GM21390 (cell line): ENCODE measurements at regions not wholly inside any gene's neighbourhood (a gene's known extent, or its start where the extent isn't known, plus 50 kb on each side); places are given as distances from the start of the nearest gene placed in this dataset.

Experiments
- ATAC-seq: cut with Tn5 transposase; IDR thresholded peaks from one replicate; pipeline ENCODE4 v1.9.1; 2021; ENCODE audit not compliant: unreplicated experiment

- no peak for ATAC-seq
These were observed 1176.4 kb downstream of the BRD1 start for GRCh38 chr22:48651036-48651890.

- ATAC-seq = no peak
These were observed 1177.2 kb downstream of the BRD1 start for GRCh38 chr22:48650323-48651035.

DNA sequence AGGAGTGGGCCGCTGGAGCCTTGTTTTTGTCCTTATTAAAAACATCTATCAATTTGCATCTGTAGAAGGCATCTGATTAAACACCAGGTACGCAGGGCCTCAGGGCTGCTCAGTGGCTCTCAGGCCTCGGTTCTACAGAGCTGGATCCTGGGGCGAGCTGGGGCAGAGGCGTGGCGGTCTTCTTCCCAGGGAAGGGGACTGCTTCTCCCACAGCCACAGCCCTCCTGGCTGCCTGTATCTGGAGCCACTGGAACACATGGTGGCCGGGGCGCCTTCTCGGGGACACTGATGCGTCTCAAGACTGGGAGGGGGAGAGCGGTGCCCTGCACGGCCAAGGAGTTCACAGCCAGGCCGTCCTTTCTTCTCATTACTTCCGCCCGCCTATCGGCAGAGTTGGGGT lies 1178.2 kb downstream of the BRD1 start:
- ATAC-seq = no peak

DNA sequence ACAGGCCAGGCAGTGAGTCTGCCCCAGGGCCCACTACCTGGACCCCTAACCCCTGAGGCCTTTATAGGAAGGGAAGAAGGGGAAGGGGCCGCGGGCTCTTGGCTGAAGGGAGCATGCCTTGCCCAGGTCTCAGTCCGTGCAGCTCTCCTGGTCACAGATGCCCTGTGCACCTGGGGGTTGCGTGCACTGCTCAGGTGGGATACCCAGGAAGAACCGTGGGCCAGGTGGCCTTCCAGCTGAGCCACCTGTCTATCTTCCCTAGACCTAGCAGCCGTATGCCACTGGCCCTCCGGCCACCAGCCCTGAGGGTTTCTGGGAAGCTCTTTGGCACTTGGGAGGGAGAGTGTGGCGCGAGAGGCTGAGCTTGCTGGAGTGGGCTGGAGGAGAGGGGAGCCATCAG lies 1178.6 kb downstream of the BRD1 start:
- ATAC-seq = no peak

DNA sequence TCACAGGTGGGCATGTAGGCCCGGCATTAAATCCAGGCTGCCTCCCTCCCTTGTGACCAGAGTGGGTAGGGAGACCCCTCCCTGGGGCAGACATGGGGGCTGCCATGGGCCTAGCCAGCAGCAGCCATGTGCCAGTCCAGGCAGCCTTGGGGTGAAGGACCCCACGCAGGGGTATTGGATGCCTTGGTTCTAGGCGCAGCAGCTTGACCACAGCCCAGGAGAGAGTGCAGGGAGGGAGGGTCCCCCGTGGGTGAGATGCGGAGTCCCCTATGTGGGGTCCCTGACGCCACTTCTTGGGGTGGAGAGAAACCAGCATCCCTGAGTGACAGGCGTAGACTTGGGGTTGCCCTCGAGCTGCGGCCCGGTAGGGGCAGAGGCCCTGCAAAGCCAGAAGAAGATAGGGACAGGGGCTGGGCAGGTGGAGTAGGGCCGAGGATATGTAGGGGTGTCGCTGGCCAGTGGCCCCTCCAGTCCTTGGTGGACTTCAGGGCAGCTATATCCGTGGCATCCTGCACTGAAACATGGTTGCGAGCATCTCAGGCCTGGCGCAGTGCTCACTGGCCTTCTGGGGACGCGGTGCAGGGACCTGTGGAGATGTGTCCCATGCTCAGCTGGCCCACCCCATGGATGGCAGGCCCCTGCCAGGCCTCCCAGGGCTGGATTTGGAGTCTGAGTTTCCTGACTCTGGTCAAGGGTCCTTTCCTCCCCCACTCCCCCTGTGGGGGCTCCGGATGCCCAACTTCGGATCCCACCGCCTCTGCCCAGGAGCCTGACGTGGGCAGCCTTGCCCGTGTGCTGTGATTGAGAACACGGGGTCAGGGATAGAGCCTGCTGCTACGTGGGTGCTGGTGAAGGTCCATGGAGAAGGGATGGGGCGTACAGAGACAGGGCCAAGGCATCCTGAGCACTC lies 1179.8 kb downstream of the BRD1 start:
- ATAC-seq = no peak

DNA sequence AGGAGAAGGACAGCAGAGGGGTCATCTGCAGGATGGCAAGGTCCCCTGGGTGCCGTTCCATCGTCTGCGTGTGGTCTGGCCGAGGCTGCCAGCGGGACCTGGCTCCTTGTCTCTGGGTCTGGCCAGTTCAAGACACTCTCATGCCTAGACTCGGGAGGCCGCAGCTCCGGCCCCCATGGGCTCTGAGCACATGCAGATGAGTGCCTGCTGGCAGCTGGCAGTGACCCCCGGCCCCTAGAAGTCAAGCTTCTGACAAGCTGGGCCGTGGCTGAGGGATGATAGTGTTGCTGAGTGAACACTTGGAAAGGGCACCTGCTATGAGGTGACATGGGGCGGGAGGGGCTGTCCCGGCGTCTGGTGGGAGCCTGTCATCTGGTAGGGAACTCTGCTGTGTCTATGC lies 1180.6 kb downstream of the BRD1 start:
- ATAC-seq = no peak

- ATAC-seq = no peak
These were observed 1181.3 kb downstream of the BRD1 start for GRCh38 chr22:48646216-48646925.

DNA sequence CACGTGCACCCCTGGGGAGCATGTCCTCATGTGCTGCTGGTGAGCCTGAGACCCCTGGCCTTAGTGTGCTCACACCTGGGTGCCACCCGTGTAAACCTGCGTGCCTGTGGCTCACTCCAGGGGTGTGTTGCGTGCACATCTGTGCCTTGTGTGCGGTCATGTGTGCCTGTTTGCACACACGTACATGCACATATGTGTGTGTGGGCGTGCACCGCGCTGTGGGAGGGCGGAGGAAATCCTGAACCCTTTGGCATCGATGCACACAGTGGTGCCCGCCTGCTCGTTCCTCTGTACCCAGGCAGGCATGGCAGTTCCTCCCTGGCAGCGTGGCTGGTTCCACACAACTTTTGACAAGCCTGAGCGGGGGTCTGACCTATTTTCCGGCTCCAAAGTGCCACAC lies 1181.9 kb downstream of the BRD1 start:
- no peak for ATAC-seq

DNA sequence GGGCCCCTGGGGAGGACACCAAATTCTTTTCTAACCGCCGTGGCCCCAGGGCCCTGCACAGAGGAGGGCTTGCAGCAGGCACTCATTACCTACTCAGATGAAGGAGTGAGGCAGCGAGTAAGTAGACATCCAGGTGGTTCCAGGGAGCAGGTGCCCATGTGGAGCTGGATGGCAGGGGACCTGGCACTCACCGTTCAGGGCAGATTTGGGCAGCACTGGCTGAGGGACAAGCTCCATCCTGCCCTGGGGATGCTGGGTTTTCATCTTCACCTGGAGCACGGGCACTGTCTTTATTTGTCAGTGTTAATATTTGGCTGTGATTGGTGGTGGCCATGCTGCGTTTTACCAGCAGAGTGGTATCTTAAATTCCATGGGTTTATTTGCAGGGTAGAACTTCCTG lies 1182.7 kb downstream of the BRD1 start:
- no peak for ATAC-seq

GRCh38 chr22:48644108-48644507 lies 1183.6 kb downstream of the BRD1 start:
- no peak for ATAC-seq

GRCh38 chr22:48643066-48643731 lies 1184.5 kb downstream of the BRD1 start:
- no peak for ATAC-seq

- no peak for ATAC-seq
These were observed 1185.1 kb downstream of the BRD1 start for GRCh38 chr22:48642550-48642949.

- ATAC-seq = no peak
These were observed 1185.7 kb downstream of the BRD1 start for GRCh38 chr22:48641906-48642475.

GRCh38 chr22:48640890-48641841 lies 1186.5 kb downstream of the BRD1 start:
- ATAC-seq = no peak

GRCh38 chr22:48639896-48640748 lies 1187.6 kb downstream of the BRD1 start:
- ATAC-seq = no peak

DNA sequence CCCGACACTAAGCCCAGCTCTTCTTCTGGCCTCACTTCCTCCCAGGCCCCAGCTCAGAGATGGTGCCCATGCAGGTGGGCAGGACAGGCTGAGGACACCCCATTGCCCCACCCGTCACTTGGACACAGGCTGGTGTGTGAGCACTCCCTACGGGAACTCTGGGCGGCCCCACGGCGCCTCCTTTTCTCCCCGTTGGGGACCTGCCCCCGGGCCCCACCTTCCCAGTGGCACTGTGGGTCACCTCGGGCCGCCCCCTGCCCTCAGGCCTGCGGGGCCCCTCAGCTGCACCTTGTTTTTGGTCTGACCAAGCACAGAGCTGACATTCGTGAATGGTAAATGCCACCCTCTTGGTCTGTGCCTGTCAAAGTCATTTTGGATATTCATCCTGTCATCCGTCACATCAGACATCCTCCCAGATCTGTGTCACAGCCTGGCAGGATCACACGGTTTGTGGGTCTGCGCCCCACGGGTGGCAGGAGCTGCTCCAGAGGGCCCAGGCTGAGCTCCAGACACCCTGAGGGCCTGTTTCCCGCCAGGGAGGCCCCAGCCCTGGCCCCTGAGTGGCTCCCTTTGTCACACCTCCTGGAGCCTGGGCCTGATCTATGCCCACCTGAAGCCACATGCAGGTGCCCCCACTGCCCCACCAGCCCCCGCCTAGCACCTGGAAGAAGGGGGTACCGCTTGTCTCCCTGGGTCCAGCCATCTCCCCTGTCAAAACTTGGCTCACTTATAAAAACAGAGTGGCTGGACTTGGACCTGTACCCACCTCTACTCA lies 1188.5 kb downstream of the BRD1 start:
- no peak for ATAC-seq

- no peak for ATAC-seq
These were observed 1190.4 kb downstream of the BRD1 start for GRCh38 chr22:48637231-48637630.
